Thoracic aorta (tissue), 2 donors: ENCODE measurements at regions not wholly inside any gene's neighbourhood (a gene's known extent, or its start where the extent isn't known, plus 50 kb on each side); places are given as distances from the start of the nearest gene placed in this dataset.

Experiments used
- ATAC-seq: fragments of 150-250 bp; one replicate; pipeline ENCODE4 v1.8.0; 2017; ENCODE audit warnings: low read depth; ENCODE audit not compliant: insufficient number of reproducible peaks, low FRiP score
- DNase-seq: peaks from one replicate; pipeline ENCODE4 v3.0.0-alpha.2; 2020; ENCODE audit warnings: low spot score
- H3K27ac ChIP-seq, 2 donors: fragments of 200-600 bp; sonication (generic); 1 replicate in 1 of 2; 2 replicates in 1 of 2; pipeline ENCODE4 v1.5.1; 2016; ENCODE audit warnings: mild to moderate bottlenecking in 2 of 2, moderate library complexity in 2 of 2
- H3K27me3 ChIP-seq: fragments of 200-600 bp; sonication (generic); replicated peaks from 2 replicates; pipeline ENCODE4 v1.6.0; 2016; ENCODE audit warnings: mild to moderate bottlenecking; ENCODE audit not compliant: insufficient read depth
- H3K36me3 ChIP-seq: fragments of 200-600 bp; sonication (generic); one replicate; pipeline ENCODE4 v1.5.1; 2016
- H3K4me1 ChIP-seq, 2 donors: fragments of 200-600 bp; sonication (generic); 1 replicate in 1 of 2; 2 replicates in 1 of 2; pipeline versions ENCODE4 v1.5.1 to v1.6.0; 2016; ENCODE audit warnings: low read depth in 2 of 2, mild to moderate bottlenecking in 1 of 2; ENCODE audit not compliant: control insufficient read depth in 1 of 2
- H3K4me3 ChIP-seq: fragments of 200-600 bp; sonication (generic); 2 replicates; pipeline ENCODE4 v1.5.1; 2016; ENCODE audit warnings: mild to moderate bottlenecking
- H3K9me3 ChIP-seq: fragments of 200-600 bp; sonication (generic); 2 replicates; pipeline ENCODE4 v1.5.1; 2016
- TF ChIP-seq, protein P1 (sequence below): fragments of 200-600 bp; sonication (generic); IDR thresholded peaks from one replicate; pipeline ENCODE4 v1.5.1; 2019; ENCODE audit warnings: antibody characterized with exemption

DNA sequence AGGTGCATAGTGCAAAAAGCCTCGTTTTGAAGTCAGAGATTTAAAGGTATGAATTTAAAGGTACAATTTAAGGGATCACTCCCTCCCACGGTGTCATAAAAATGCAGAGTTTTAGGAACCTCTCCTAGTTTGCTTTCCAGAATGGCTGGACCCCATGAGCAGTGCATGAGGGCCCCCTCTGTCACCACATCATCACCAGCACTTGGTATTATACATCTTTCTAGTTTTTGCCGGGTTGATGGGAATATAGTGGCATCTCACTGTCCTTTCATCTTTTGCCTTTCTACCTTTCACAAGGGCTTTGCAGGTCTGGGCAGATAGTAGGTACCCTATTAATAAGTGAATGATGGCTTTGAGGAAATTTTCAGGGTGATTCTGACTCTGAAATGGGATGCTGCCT lies 103.6 kb upstream of the AGBL1 start:
- Histone ChIP-seq H3K9me3 (no peaks in the 10 kb centered on the region), H3K4me1 (no peaks in the 10 kb centered on the region), H3K27ac (no peak overlapping the region), H3K4me3 (no peak overlapping the region), H3K36me3 (no peaks in the 10 kb centered on the region), H3K27me3 (no peaks in the 10 kb centered on the region)
- ATAC-seq (no peak), DNase-seq (no peak)
- TF ChIP-seq, protein P1, sequence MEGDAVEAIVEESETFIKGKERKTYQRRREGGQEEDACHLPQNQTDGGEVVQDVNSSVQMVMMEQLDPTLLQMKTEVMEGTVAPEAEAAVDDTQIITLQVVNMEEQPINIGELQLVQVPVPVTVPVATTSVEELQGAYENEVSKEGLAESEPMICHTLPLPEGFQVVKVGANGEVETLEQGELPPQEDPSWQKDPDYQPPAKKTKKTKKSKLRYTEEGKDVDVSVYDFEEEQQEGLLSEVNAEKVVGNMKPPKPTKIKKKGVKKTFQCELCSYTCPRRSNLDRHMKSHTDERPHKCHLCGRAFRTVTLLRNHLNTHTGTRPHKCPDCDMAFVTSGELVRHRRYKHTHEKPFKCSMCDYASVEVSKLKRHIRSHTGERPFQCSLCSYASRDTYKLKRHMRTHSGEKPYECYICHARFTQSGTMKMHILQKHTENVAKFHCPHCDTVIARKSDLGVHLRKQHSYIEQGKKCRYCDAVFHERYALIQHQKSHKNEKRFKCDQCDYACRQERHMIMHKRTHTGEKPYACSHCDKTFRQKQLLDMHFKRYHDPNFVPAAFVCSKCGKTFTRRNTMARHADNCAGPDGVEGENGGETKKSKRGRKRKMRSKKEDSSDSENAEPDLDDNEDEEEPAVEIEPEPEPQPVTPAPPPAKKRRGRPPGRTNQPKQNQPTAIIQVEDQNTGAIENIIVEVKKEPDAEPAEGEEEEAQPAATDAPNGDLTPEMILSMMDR, result no peak

DNA sequence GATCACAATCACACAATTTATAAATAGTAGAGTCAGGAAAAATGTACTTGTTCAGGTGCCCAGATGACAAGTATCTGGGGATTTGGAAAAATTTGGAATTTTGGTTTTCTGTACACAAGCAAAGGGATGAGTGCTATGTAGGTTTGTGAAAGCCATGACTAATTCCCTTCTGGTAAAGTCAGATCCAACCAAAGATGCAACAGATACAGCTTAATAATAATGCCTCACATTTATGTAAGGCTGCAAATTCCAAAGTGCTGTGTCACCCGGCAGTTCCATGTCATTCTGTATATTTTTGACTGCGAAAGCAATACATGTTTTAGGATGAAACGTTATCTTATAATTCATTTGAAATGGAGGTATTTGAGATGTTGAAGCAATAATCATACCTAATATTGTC lies 102.7 kb upstream of the AGBL1 start:
- Histone ChIP-seq H3K36me3 (no peaks in the 10 kb centered on the region), H3K27me3 (no peaks in the 10 kb centered on the region), H3K4me3 (no peak overlapping the region), H3K27ac (no peak overlapping the region), H3K4me1 (no peaks in the 10 kb centered on the region), H3K9me3 (no peaks in the 10 kb centered on the region)
- ATAC-seq (no peak), DNase-seq (no peak)
- TF ChIP-seq, protein P1, result no peak

- Histone ChIP-seq H3K27me3 (no peaks in the 10 kb centered on the region), H3K4me3 (no peak overlapping the region), H3K27ac (no peak overlapping the region), H3K9me3 (no peaks in the 10 kb centered on the region), H3K4me1 (no peaks in the 10 kb centered on the region), H3K36me3 (no peaks in the 10 kb centered on the region)
- ATAC-seq (no peak), DNase-seq (no peak)
- TF ChIP-seq, protein P1, result no peak
Measured at GRCh38 chr15:85977586-85977985, 102.1 kb upstream of the AGBL1 start.

GRCh38 chr15:85979929-85980328 lies 99.7 kb upstream of the AGBL1 start:
- no peak for DNase-seq
- H3K36me3 ChIP-seq, result no peaks in the 10 kb centered on the region
- no peak for ATAC-seq
- TF ChIP-seq, protein P1, result no peak
- no peaks in the 10 kb centered on the region for H3K4me1 ChIP-seq
- no peaks in the 10 kb centered on the region for H3K27me3 ChIP-seq
- H3K4me3 ChIP-seq, result no peak overlapping the region
- H3K27ac ChIP-seq, result no peak overlapping the region
- no peaks in the 10 kb centered on the region for H3K9me3 ChIP-seq

DNA sequence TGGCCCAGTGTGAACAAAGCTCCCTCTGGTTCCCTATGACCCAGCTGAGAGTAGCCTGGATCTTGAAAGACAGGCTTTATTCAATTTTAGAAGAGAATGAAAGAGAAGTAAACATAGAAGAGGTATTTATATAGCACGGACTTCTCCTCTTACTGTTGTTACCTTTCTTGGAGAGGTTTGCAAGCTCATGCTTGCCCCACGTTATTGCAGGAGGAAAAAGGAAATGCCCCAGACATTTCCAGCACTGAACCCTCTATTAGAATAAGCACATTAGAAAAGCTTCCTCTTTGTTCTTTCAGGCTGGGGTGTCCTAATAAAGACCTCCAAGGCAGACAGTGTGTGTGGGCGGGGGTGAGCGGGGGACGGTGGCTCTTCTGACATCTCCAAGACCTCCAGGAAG lies 98.7 kb upstream of the AGBL1 start:
- no peak for DNase-seq
- Histone ChIP-seq H3K27ac (no peak overlapping the region), H3K36me3 (no peaks in the 10 kb centered on the region), H3K9me3 (no peaks in the 10 kb centered on the region), H3K4me1 (no peaks in the 10 kb centered on the region), H3K27me3 (no peaks in the 10 kb centered on the region), H3K4me3 (no peak overlapping the region)
- TF ChIP-seq, protein P1, result no peak
- ATAC-seq, result no peak
